ENCODE measurements at regions not wholly inside any gene's neighbourhood (a gene's known extent, or its start where the extent isn't known, plus 50 kb on each side); places are given as distances from the start of the nearest gene placed in this dataset.

- DNase-seq (ENCODE audit: low read depth in 1 of 2, low spot score in 1 of 2) (no peak), ATAC-seq (no peak), FAIRE-seq (no peak)
- Histone ChIP-seq H3K4me1 (no peaks in the 10 kb centered on the region), H3K27ac (no peak overlapping the region), H3K4me2 (no peak overlapping the region), H3K9me3 (no peaks in the 10 kb centered on the region), H3K4me3 (no peak overlapping the region)
- POLR2A ChIA-PET, result no interaction called here
- WGBS (ENCODE audit: missing lambda C conversion rate), result 17% methylated on average over 2 of the region's 2 CpGs
- CTCF ChIA-PET, result no interaction called here
- TF ChIP-seq MAFK (IDR thresholded peaks at IDR 0.05; ENCODE audit: partially characterized antibody) (peak; percentile 77), POLR2A (IDR thresholded peaks at IDR 0.05; ENCODE audit: low read length) (no peak)
Observed at GRCh38 chr6:23306251-23306950, 737.0 kb downstream of the HDGFL1 start.

GRCh38 chr6:23307516-23307915 lies 738.1 kb downstream of the HDGFL1 start:
- DNase-seq (ENCODE audit: low read depth in 1 of 2, low spot score in 1 of 2), result no peak
- Histone ChIP-seq H3K4me3 (no peak overlapping the region), H3K27ac (no peak overlapping the region), H3K4me2 (no peak overlapping the region), H3K4me1 (no peaks in the 10 kb centered on the region), H3K9me3 (no peaks in the 10 kb centered on the region)
- no peak for ATAC-seq
- WGBS (ENCODE audit: missing lambda C conversion rate), result 9% methylated on average over 4 of the region's 4 CpGs
- POLR2A ChIA-PET, result no interaction called here
- no peak for TF ChIP-seq EP300 (IDR thresholded peaks at IDR 0.05)
- no peak for TF ChIP-seq FOXS1 (CRISPR knock-in tag; IDR thresholded peaks at IDR 0.05)
- no peak for TF ChIP-seq USF2 (IDR thresholded peaks at IDR 0.05)
- TF ChIP-seq KDM1A (IDR thresholded peaks at IDR 0.05; ENCODE audit: low read depth), result no peak
- TF ChIP-seq E2F6 (IDR thresholded peaks at IDR 0.05; ENCODE audit: borderline replicate concordance, low read depth), result no peak
- TF ChIP-seq POLR2A (IDR thresholded peaks at IDR 0.05; ENCODE audit: low read length), result no peak
- no peak for TF ChIP-seq ZC3H11A (IDR thresholded peaks at IDR 0.05)
- TF ChIP-seq MYC (IDR thresholded peaks at IDR 0.05; ENCODE audit: borderline replicate concordance, low read length), result no peak
- no peak for TF ChIP-seq RFX5 (IDR thresholded peaks at IDR 0.05)
- TF ChIP-seq EHMT2 (IDR thresholded peaks at IDR 0.05; ENCODE audit: low read depth), result no peak
- no peak for TF ChIP-seq CBX2 (IDR thresholded peaks at IDR 0.05; ENCODE audit: borderline replicate concordance, low read depth)
- TF ChIP-seq ELK1 (IDR thresholded peaks at IDR 0.05; ENCODE audit: low read depth, low read length), result no peak
- no peak for TF ChIP-seq MAX (IDR thresholded peaks at IDR 0.05)
- TF ChIP-seq JUN (IDR thresholded peaks at IDR 0.05), result no peak
- TF ChIP-seq SREBF2 (IDR thresholded peaks at IDR 0.05), result no peak
- TF ChIP-seq RCOR1 (IDR thresholded peaks at IDR 0.05; ENCODE audit: low read depth, low read length), result no peak
- FAIRE-seq, result no peak
- CTCF ChIA-PET, result interaction anchor here (0.6 to 0.7 kb wide), 3 partner anchors 20 to 925 kb away, joined by 3 read pairs; no protein-coding TSS in a partner anchor

- Histone ChIP-seq H3K4me1 (no peaks in the 10 kb centered on the region), H3K9me3 (no peaks in the 10 kb centered on the region), H3K27ac (no peak overlapping the region), H3K4me2 (no peak overlapping the region), H3K4me3 (no peak overlapping the region)
- no peak for TF ChIP-seq POLR2AphosphoS2 (conservative IDR thresholded peaks at IDR 0.05; ENCODE audit: low read length)
- TF ChIP-seq JUN (IDR thresholded peaks at IDR 0.05), result no peak
- TF ChIP-seq CHD2 (IDR thresholded peaks at IDR 0.05; ENCODE audit: low read length, partially characterized antibody), result no peak
- no peak for TF ChIP-seq BHLHE40 (IDR thresholded peaks at IDR 0.05; ENCODE audit: low read depth, low read length)
- TF ChIP-seq KDM5A (IDR thresholded peaks at IDR 0.05), result no peak
- no peak for TF ChIP-seq SMC3 (IDR thresholded peaks at IDR 0.05)
- no peak for TF ChIP-seq MAX (IDR thresholded peaks at IDR 0.05)
- no peak for TF ChIP-seq POLR2A (IDR thresholded peaks at IDR 0.05; ENCODE audit: low read length)
- no peak for TF ChIP-seq CHD4 (IDR thresholded peaks at IDR 0.05; ENCODE audit: borderline replicate concordance)
- TF ChIP-seq RNF2 (IDR thresholded peaks at IDR 0.05; ENCODE audit: borderline replicate concordance, low read depth), result no peak
- no peak for TF ChIP-seq TFCP2L1 (CRISPR knock-in tag; IDR thresholded peaks at IDR 0.05)
- no peak for TF ChIP-seq MAFK (IDR thresholded peaks at IDR 0.05; ENCODE audit: partially characterized antibody)
- TF ChIP-seq GATA3 (IDR thresholded peaks at IDR 0.05; ENCODE audit: borderline replicate concordance), result no peak
- no peak for TF ChIP-seq RCOR1 (IDR thresholded peaks at IDR 0.05; ENCODE audit: low read depth, low read length)
- TF ChIP-seq KDM1A (IDR thresholded peaks at IDR 0.05; ENCODE audit: low read depth), result no peak
- ChIA-PET CTCF (interaction anchor here (0.7 kb wide), 1 partner anchor 20 kb away, joined by 3 read pairs; no protein-coding TSS in a partner anchor), POLR2A (no interaction called here)
- no peak for FAIRE-seq
- DNase-seq (ENCODE audit: low read depth in 1 of 2, low spot score in 1 of 2), result no peak
- no peak for ATAC-seq
- 21% methylated on average over 3 of the region's 3 CpGs for WGBS (ENCODE audit: missing lambda C conversion rate)
Observed at GRCh38 chr6:23308166-23308565, 738.8 kb downstream of the HDGFL1 start.

All from A549 (cell line).